Embryonic facial prominence (tissue), 1 donor: ENCODE measurements at regions not wholly inside any gene's neighbourhood (a gene's known extent, or its start where the extent isn't known, plus 50 kb on each side); places are given as distances from the start of the nearest gene placed in this dataset.

Experiments
- DNase-seq: peaks from one replicate; pipeline ENCODE4 v3.0.0-alpha.2; 2016; ENCODE audit errors: extremely low spot score

DNA sequence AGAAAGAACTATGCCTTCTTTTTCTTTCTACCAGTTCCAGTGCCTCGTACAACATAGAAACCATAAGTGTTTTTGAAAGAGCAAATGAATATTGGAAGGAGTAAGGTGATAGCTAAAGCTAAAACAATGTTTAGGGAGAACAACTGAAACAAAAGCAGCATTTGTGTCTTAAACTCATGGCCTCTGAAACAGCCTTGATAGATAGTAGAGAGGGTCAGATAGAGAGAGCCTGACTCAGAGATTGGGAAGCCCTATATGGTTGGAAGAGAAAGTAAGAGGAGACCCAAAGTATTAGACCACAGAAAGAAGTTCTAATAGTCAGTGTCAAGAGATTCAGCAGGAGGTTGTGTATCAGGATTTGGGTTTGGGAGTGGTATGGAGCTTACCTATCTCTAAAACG, 79.6 kb upstream of the IFNG-AS1 start:
- no peak for DNase-seq

GRCh38 chr12:67910360-67911274, 78.6 kb upstream of the IFNG-AS1 start:
- no peak for DNase-seq

GRCh38 chr12:67911275-67911600, 78.0 kb upstream of the IFNG-AS1 start:
- no peak for DNase-seq

GRCh38 chr12:67911789-67912188, 77.5 kb upstream of the IFNG-AS1 start:
- no peak for DNase-seq

- no peak for DNase-seq
These were observed 73.9 kb upstream of the IFNG-AS1 start for GRCh38 chr12:67915335-67915851.

DNA sequence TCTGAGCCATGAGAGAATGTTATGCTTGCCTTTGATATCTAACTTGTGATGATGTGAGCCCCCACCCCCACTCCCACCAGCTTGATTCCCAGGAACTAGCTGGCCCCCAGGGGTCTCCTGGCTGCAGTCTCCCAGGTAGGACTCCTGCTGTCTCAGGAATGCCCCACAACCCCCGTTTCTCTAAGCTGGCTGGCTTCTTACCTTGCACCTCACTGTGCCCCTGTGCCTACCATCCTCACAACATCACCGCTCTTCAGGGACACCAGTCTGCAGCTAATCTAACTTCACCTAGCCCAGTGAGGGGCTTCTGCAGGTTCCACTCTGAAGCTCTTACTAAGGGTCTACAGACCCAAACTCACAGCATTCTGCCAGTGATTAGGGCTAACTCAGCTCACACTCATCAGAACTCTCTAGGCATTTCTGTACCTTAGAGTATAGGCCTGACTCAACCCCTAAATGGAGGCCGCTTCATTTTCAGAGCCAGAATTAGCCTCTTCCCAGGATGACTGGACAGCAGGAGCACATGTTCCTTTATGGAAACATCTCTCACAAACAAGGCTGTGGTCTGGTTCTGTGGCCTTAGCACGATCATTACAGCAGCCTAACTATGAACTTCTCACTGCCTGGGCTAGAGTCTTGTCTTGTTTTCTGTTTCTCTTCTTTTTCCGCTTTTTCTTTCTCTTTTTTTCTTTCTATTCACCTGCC, 72.8 kb upstream of the IFNG-AS1 start:
- no peak for DNase-seq

- no peak for DNase-seq
These were observed 71.4 kb upstream of the IFNG-AS1 start for GRCh38 chr12:67917811-67918210.

GRCh38 chr12:67918441-67918840, 70.8 kb upstream of the IFNG-AS1 start:
- no peak for DNase-seq

DNA sequence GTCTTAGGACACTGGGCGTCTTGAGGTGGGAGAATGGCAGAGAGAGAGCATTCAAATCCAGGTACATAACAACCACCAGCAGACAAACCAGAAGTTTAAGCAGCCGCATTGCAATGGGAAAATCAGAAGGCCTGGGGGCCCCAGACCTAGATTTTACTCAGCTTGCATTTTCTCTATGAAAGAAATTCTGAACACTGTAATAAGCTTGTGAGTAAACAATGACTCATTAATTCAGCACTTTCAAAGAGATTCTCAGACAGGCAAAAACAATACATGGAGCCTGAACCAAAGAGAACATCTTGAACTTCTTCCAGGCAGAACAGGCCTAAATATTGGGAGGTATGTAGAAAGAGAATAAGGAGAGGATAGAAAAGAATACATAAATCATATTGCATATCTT, 69.8 kb upstream of the IFNG-AS1 start:
- DNase-seq: no peak

DNA sequence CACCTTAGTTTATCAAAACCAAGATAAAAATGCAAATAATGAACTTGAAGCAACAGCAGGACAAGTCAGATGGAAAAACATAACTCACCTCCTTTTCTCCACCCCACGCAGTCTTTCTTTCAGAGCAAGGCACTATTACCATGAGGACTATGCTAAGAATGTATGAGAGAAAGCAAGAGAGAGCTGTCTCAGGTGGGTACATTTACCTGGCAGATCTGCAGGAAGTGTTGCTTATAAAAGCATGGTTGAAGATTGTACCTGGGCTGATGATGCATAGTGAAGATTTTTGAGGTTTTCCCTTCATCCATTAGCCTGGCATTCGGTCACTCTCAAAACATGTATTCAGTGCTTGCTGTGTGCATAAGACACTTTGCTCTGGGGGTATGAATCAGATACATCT, 68.8 kb upstream of the IFNG-AS1 start:
- DNase-seq: no peak

DNA sequence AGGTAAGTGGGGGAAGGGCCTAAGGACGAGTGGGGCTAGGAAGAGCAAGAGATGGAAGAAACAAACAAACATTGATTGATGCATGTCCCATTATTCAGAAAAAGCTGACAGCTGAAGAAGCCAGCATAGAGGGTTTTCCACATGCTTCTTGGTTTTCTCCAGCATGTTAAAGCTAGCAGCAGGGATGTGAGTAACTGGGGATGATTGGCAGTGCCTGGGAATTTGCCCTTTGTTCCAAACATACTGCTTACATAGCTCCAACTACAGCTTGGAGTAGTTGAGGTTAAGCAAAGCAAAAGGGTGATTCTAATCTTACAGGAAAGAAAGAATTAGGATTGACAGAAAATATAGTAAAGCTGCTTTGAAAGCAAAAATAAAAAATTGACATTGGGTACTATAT, 68.0 kb upstream of the IFNG-AS1 start:
- DNase-seq: no peak

DNA sequence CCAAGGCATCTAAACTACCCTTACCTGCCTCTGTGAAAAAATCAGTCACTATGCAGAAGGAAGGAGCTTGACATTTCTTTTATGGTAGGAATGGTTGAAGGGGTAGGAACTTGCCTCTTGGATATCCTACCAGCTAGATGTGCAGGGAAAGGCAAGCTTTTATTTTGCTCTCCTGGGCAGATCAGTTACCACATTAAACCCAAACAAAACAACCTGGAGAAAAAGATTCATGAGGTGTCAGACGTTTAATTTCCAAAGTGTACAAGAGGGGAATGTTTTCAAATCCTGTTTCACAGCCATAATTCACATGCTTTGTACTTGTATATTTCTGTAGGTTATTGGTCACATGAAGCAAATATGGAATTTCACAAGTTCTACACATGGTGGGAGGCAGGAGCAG, 67.0 kb upstream of the IFNG-AS1 start:
- no peak for DNase-seq

DNA sequence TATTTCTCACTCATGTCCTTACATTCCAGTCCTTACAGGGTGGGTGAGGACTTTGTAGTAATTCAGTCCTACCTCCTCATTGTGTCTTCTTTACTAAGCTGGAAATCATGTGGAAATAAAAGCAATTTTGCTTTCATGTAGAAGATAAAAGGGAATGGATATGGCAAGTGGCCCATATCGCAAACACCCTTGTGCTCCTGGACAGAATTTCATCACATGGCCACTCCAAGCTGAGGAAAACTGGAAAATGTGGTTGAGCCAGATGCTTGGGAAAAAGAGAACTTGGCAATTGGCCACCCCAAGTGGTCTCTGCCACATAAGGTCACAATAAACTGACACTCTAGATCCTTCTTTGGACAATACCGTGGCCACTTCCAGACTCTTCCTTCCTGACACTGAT, 64.2 kb upstream of the IFNG-AS1 start:
- DNase-seq: no peak

DNA sequence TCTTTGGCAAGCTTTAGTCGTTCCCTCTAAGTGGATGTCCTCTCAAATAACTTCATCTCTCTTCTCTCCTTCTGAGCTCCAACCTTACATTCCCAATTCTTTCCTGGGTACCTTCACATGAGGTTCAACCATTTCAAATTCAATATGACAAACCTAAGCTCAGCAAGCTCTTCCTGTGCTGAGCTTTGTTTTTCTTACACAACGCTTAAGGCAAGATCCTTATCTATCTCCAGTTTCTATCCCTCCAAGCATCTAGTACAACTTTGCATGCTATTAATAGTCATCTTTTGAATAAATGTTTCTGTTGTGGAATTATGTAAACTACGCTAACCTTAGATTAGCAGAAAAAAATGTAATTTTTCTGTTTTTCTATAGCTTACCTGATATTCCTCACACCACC, 63.7 kb upstream of the IFNG-AS1 start:
- no peak for DNase-seq

DNA sequence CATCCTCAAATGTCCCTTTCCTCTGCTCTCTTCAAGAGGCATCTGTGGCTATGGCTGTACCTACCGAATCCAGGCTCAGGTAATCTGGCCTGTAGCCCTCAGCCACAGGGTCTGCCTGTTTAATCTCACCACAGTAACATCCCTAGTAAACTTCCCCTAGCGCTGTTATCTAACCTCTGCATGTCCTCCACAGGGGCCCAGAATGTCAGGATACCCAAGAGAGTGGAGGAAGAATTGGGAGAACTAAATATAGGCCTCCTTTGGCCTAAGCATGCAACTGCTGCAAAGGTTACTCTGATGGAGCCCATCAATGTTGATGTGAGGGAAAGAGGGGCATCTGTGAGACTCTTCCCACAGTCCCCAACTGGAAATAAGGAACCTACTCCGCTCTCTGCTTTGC, 63.2 kb upstream of the IFNG-AS1 start:
- no peak for DNase-seq

- no peak for DNase-seq
These were observed 61.9 kb upstream of the IFNG-AS1 start for GRCh38 chr12:67927324-67927723.

GRCh38 chr12:67927815-67928214, 61.4 kb upstream of the IFNG-AS1 start:
- no peak for DNase-seq

- DNase-seq: no peak
These were observed 60.4 kb upstream of the IFNG-AS1 start for GRCh38 chr12:67928621-67929383.

DNA sequence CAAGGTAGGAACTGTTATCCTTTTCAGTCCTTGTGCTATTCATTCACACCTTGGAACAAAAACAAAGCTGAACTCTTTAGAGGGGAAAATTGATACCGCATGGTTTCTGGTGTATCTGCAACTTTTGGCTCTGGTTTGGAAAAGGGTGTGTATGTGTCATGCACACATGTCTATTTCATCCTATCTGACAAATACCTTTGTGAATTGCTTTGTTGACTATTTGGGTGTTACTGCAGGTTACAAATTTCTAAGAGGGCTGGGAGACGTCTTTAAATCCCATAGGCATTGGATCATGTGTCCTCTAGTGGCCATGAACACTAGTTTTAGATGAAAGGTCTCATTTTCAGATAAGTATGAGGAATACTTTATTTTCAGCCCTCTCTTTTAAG, 59.9 kb upstream of the IFNG-AS1 start:
- no peak for DNase-seq

- no peak for DNase-seq
These were observed 51.4 kb upstream of the IFNG-AS1 start for GRCh38 chr12:67937822-67938221.
